ENCODE measurements at regions not wholly inside any gene's neighbourhood (a gene's known extent, or its start where the extent isn't known, plus 50 kb on each side); places are given as distances from the start of the nearest gene placed in this dataset.
"Not testable (repeated sequence)": the region's sequence is repeated elsewhere in the genome, so short reads cannot be mapped to it uniquely, and the experiment has no call there.

- not testable (repeated sequence) for DNase-seq
These were observed 102.2 kb downstream of the TNFRSF13B start for GRCh38 chr17:16869531-16870252.

GRCh38 chr17:16868616-16869015, 103.3 kb downstream of the TNFRSF13B start:
- DNase-seq: not testable (repeated sequence)

GRCh38 chr17:16867545-16867944, 104.4 kb downstream of the TNFRSF13B start:
- peak; percentile 2 for DNase-seq

- not testable (repeated sequence) for DNase-seq
These were observed 105.1 kb downstream of the TNFRSF13B start for GRCh38 chr17:16866841-16867240.

GRCh38 chr17:16866436-16866835, 105.5 kb downstream of the TNFRSF13B start:
- no peak for DNase-seq

GRCh38 chr17:16865704-16866103, 106.2 kb downstream of the TNFRSF13B start:
- DNase-seq: not testable (repeated sequence)

GRCh38 chr17:16865077-16865613, 106.8 kb downstream of the TNFRSF13B start:
- not testable (repeated sequence) for DNase-seq

GRCh38 chr17:16864462-16865076, 107.3 kb downstream of the TNFRSF13B start:
- not testable (repeated sequence) for DNase-seq

- DNase-seq: not testable (repeated sequence)
These were observed 110.8 kb downstream of the TNFRSF13B start for GRCh38 chr17:16861152-16861551.

- DNase-seq: not testable (repeated sequence)
These were observed 111.5 kb downstream of the TNFRSF13B start for GRCh38 chr17:16860467-16860866.

- not testable (repeated sequence) for DNase-seq
These were observed 112.4 kb downstream of the TNFRSF13B start for GRCh38 chr17:16859515-16859914.

- DNase-seq: not testable (repeated sequence)
These were observed 114.2 kb downstream of the TNFRSF13B start for GRCh38 chr17:16857746-16858145.

- DNase-seq: not testable (repeated sequence)
These were observed 115.1 kb downstream of the TNFRSF13B start for GRCh38 chr17:16856846-16857245.

- DNase-seq: not testable (repeated sequence)
These were observed 115.7 kb downstream of the TNFRSF13B start for GRCh38 chr17:16856171-16856570.

GRCh38 chr17:16854636-16855035, 117.3 kb downstream of the TNFRSF13B start:
- DNase-seq: not testable (repeated sequence)

- DNase-seq: no peak
These were observed 118.1 kb downstream of the TNFRSF13B start for GRCh38 chr17:16853661-16854320.

- not testable (repeated sequence) for DNase-seq
These were observed 122.1 kb downstream of the TNFRSF13B start for GRCh38 chr17:16849861-16850260.

GRCh38 chr17:16848997-16849396, 122.9 kb downstream of the TNFRSF13B start:
- not testable (repeated sequence) for DNase-seq

- DNase-seq: not testable (repeated sequence)
These were observed 126.8 kb downstream of the TNFRSF13B start for GRCh38 chr17:16845098-16845497.

- not testable (repeated sequence) for DNase-seq
These were observed 127.2 kb downstream of the TNFRSF13B start for GRCh38 chr17:16844669-16845068.

- not testable (repeated sequence) for DNase-seq
These were observed 128.4 kb downstream of the TNFRSF13B start for GRCh38 chr17:16843511-16843910.

GRCh38 chr17:16842346-16842745, 129.6 kb downstream of the TNFRSF13B start:
- not testable (repeated sequence) for DNase-seq

GRCh38 chr17:16841896-16842295, 130.0 kb downstream of the TNFRSF13B start:
- DNase-seq: not testable (repeated sequence)

Measured in COR-L47 (cell line).